HEK293 (cell line): ENCODE measurements at regions not wholly inside any gene's neighbourhood (a gene's known extent, or its start where the extent isn't known, plus 50 kb on each side); places are given as distances from the start of the nearest gene placed in this dataset.
"Not testable (repeated sequence)": the region's sequence is repeated elsewhere in the genome, so short reads cannot be mapped to it uniquely, and the experiment has no call there.

Experiments used
- CTCF ChIA-PET: fragments of 350-600 bp; formaldehyde crosslinking; extraction: SDS; loops from one replicate; lab custom pipeline; 2021; ENCODE audit warnings: antibody characterized with exemption; lab: Yijun Ruan, JAX
- POLR2A ChIA-PET: fragments of 300-600 bp; formaldehyde crosslinking; extraction: SDS; loops from one replicate; lab custom pipeline; 2020; ENCODE audit warnings: antibody characterized with exemption, inconsistent platforms; lab: Yijun Ruan, JAX
- H3K27ac ChIP-seq: fragments of 200-500 bp; sonication (Bioruptor generic); 2 replicates; pipeline ENCODE4 v1.5.1; 2014; ENCODE audit warnings: low read depth, low read length, control low read depth, inconsistent platforms; ENCODE audit errors: extremely low read depth
- H3K36me3 ChIP-seq, 2 experiments: fragments of 200-500 bp in 1 of 2; sonication (Bioruptor generic) in 1 of 2; 1 replicate in 1 of 2; 2 replicates in 1 of 2; pipeline ENCODE4 v1.5.1; 2014 to 2017; ENCODE audit warnings: inconsistent platforms in 2 of 2, low read length in 2 of 2; ENCODE audit not compliant: control insufficient read depth in 2 of 2, insufficient read depth in 1 of 2
- H3K4me1 ChIP-seq: fragments of 200-500 bp; sonication (Bioruptor generic); 2 replicates; pipeline ENCODE4 v1.5.1; 2014; ENCODE audit warnings: mild to moderate bottlenecking, low read length, inconsistent platforms; ENCODE audit not compliant: control insufficient read depth, insufficient read depth
- H3K4me3 ChIP-seq: 2 replicates; pipeline ENCODE4 v1.5.1; 2011; ENCODE audit warnings: low read depth, mild to moderate bottlenecking, control low read depth, low read length, moderate library complexity
- H3K9me3 ChIP-seq: fragments of 200-500 bp; sonication (Bioruptor generic); 2 replicates; pipeline ENCODE4 v1.5.1; 2014; ENCODE audit warnings: low read depth, low read length, inconsistent platforms; ENCODE audit not compliant: control insufficient read depth, insufficient read depth
- TRIM28 ChIP-seq: IDR thresholded peaks from 2 replicates; pipeline ENCODE4 v1.6.1; 2011; ENCODE audit warnings: low read length, control low read depth, borderline replicate concordance
- ZBTB44 ChIP-seq: fragments of 450-650 bp; IDR thresholded peaks from 2 replicates; pipeline ENCODE4 v1.5.1; 2018; ENCODE audit warnings: missing biosample characterization, mild to moderate bottlenecking, missing genetic modification characterization
- ZEB2 ChIP-seq: fragments of 450-650 bp; formaldehyde crosslinking; IDR thresholded peaks from 2 replicates; pipeline ENCODE4 v1.5.1; 2016; ENCODE audit warnings: missing biosample characterization, missing genetic modification characterization
- ZNF10 ChIP-seq: fragments of 450-650 bp; formaldehyde crosslinking; IDR thresholded peaks from 2 replicates; pipeline ENCODE4 v1.5.1; 2017; ENCODE audit warnings: missing biosample characterization, missing genetic modification characterization
- ZNF112 ChIP-seq: fragments of 450-650 bp; formaldehyde crosslinking; IDR thresholded peaks from 2 replicates; pipeline ENCODE4 v1.5.0; 2017; ENCODE audit warnings: missing biosample characterization, missing genetic modification characterization
- ZNF140 ChIP-seq: fragments of 450-650 bp; formaldehyde crosslinking; IDR thresholded peaks from 2 replicates; pipeline ENCODE4 v1.5.1; 2016; ENCODE audit warnings: missing biosample characterization, missing genetic modification characterization
- ZNF146 ChIP-seq: fragments of 450-650 bp; formaldehyde crosslinking; IDR thresholded peaks from 2 replicates; pipeline ENCODE4 v1.5.1; 2016; ENCODE audit warnings: missing biosample characterization, missing genetic modification characterization
- ZNF148 ChIP-seq: fragments of 450-650 bp; formaldehyde crosslinking; IDR thresholded peaks from 2 replicates; pipeline ENCODE4 v1.5.0; 2017; ENCODE audit warnings: missing biosample characterization, missing genetic modification characterization, borderline replicate concordance
- ZNF280D ChIP-seq: fragments of 450-650 bp; formaldehyde crosslinking; IDR thresholded peaks from 2 replicates; pipeline ENCODE4 v1.5.1; 2016; ENCODE audit warnings: missing biosample characterization, missing genetic modification characterization
- ZNF335 ChIP-seq: fragments of 450-650 bp; formaldehyde crosslinking; conservative IDR thresholded peaks from 2 replicates; pipeline ENCODE4 v1.5.1; 2016; ENCODE audit warnings: missing biosample characterization, missing genetic modification characterization
- ZNF366 ChIP-seq: fragments of 450-650 bp; formaldehyde crosslinking; conservative IDR thresholded peaks from 2 replicates; pipeline ENCODE4 v1.5.1; 2016; ENCODE audit warnings: missing biosample characterization, missing genetic modification characterization
- ZNF398 ChIP-seq: fragments of 450-650 bp; formaldehyde crosslinking; IDR thresholded peaks from 2 replicates; pipeline ENCODE4 v1.5.1; 2017; ENCODE audit warnings: missing biosample characterization, missing genetic modification characterization
- ZNF521 ChIP-seq: fragments of 450-650 bp; formaldehyde crosslinking; IDR thresholded peaks from 2 replicates; pipeline ENCODE4 v1.5.1; 2017; ENCODE audit warnings: missing biosample characterization, mild to moderate bottlenecking, missing genetic modification characterization
- ZNF560 ChIP-seq: fragments of 450-650 bp; formaldehyde crosslinking; IDR thresholded peaks from 2 replicates; pipeline ENCODE4 v1.5.1; 2017; ENCODE audit warnings: missing biosample characterization, missing genetic modification characterization, borderline replicate concordance
- ZNF596 ChIP-seq: fragments of 450-650 bp; IDR thresholded peaks from 2 replicates; pipeline ENCODE4 v1.5.0; 2018; ENCODE audit warnings: missing biosample characterization, mild to moderate bottlenecking, missing genetic modification characterization, moderate library complexity
- ZNF785 ChIP-seq: fragments of 450-650 bp; formaldehyde crosslinking; IDR thresholded peaks from 2 replicates; pipeline ENCODE4 v1.5.1; 2016; ENCODE audit warnings: missing biosample characterization, missing genetic modification characterization

- TF ChIP-seq ZNF112 (tag by site-specific recombination), result no peak
- no peak for TF ChIP-seq ZNF148
Observed at GRCh38 chr1:181971424-181971823, 90.1 kb downstream of the ZNF648 start (continued).

GRCh38 chr1:181969902-181970301 lies 91.6 kb downstream of the ZNF648 start:
- H3K27ac ChIP-seq, result no peak overlapping the region
- H3K36me3 ChIP-seq, result no peaks in the 10 kb centered on the region
- H3K4me3 ChIP-seq, result no peak overlapping the region
- H3K4me1 ChIP-seq, result no peaks in the 10 kb centered on the region
- TF ChIP-seq ZNF521 (tag by site-specific recombination) (no peak), ZNF366 (tag by site-specific recombination) (no peak), ZNF280D (tag by site-specific recombination) (no peak), TRIM28 (no peak), ZBTB44 (tag by site-specific recombination) (no peak), ZNF785 (tag by site-specific recombination) (no peak), ZNF335 (tag by site-specific recombination) (no peak), ZNF10 (tag by site-specific recombination) (no peak), ZNF560 (tag by site-specific recombination) (no peak), ZNF146 (tag by site-specific recombination) (no peak), ZNF596 (no peak), ZEB2 (tag by site-specific recombination) (no peak), ZNF140 (tag by site-specific recombination) (no peak), ZNF398 (no peak)
- ChIA-PET POLR2A (no interaction called here), CTCF (interaction anchor here (0.7 to 1.0 kb wide), 2 partner anchors 85 to 1791 kb away, joined by 3 to 4 read pairs; no protein-coding TSS in a partner anchor)
- no peaks in the 10 kb centered on the region for H3K9me3 ChIP-seq

GRCh38 chr1:181954696-181955095 lies 106.8 kb downstream of the ZNF648 start:
- H3K4me1 ChIP-seq, H3K9me3 ChIP-seq, H3K4me3 ChIP-seq, H3K27ac ChIP-seq, H3K36me3 ChIP-seq, CTCF ChIA-PET, POLR2A ChIA-PET: not testable (repeated sequence)
